Thyroid gland (tissue), 4 donors: ENCODE measurements at regions not wholly inside any gene's neighbourhood (a gene's known extent, or its start where the extent isn't known, plus 50 kb on each side); places are given as distances from the start of the nearest gene placed in this dataset.

ENCODE experiments used
- DNase-seq, 2 donors: peaks; one replicate each; pipeline ENCODE4 v3.0.0-alpha.2; 2019
- H3K27ac ChIP-seq, 3 donors: fragments of 200-600 bp; sonication (generic); 1 replicate in 2 of 3; 2 replicates in 1 of 3; pipeline ENCODE4 v1.5.1; 2016 to 2019; ENCODE audit warnings: mild to moderate bottlenecking in 1 of 3, moderate library complexity in 1 of 3
- H3K27me3 ChIP-seq: fragments of 200-600 bp; sonication (generic); one replicate; pipeline ENCODE4 v1.5.1; 2019
- H3K36me3 ChIP-seq, 2 donors: fragments of 200-600 bp; sonication (generic); one replicate each; pipeline ENCODE4 v1.5.1; 2016 to 2019
- H3K4me1 ChIP-seq, 2 donors: fragments of 200-600 bp; sonication (generic); one replicate each; pipeline ENCODE4 v1.5.1; 2017 to 2019
- H3K4me3 ChIP-seq, 3 donors: fragments of 200-600 bp; sonication (generic); replicated peaks in 1 of 3; 1 replicate in 2 of 3; 2 replicates in 1 of 3; pipeline ENCODE4 v1.5.1; 2016; ENCODE audit warnings: mild to moderate bottlenecking in 1 of 3
- H3K9me3 ChIP-seq: fragments of 200-600 bp; sonication (generic); one replicate; pipeline ENCODE4 v1.5.1; 2017
- CTCF ChIP-seq, 6 experiments: fragments of 200-600 bp in 3 of 6; fragments of 450-650 bp in 3 of 6; sonication (generic) in 3 of 6; IDR thresholded peaks; one replicate each; pipeline ENCODE4 v1.5.1; 2016 to 2019; ENCODE audit warnings: antibody characterized with exemption in 6 of 6, mild to moderate bottlenecking in 2 of 6, inconsistent platforms in 1 of 6, moderate library complexity in 1 of 6
- POLR2A ChIP-seq, 2 donors: fragments of 450-650 bp; IDR thresholded peaks; one replicate each; pipeline ENCODE4 v1.6.1; 2017; ENCODE audit warnings: antibody characterized with exemption in 2 of 2, mild to moderate bottlenecking in 2 of 2, moderate library complexity in 1 of 2
- WGBS, 2 donors: methylation state at CpG; one replicate each; pipeline ENCODE4 v1.1.5; 2017; 5-methylcytosine and 5-hydroxymethylcytosine counted together
- intact Hi-C: fragments of 100-400 bp; cut with DNase I; formaldehyde crosslinking; loops from one replicate; pipeline ENCODE4 v1.15.1; 2023

DNA sequence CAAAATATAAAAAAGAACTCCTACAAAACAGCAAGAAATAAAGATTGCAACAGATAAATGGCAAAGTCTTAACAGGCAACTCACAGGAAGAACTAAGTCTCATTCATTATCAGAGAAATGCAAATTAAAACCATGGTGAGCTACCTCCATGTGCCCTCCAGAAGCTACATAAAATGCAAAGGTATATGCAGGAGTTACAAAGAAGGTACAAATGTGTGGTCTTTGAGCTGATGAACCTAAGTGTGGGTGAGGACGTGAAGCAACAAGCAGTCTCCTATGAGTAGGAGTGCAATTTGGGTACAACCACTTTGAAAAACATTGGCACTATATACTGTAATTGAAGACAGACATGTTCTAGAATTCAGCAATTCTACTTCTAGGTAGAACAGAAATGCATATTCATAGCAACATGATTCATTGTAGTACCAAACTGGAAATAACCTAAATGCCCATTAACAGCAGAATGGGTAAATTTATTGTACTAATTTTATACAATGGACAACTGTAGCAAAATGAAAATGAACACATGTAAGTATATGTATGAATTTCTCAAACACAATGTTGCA is 61.6 kb upstream of the KCNMA1 start:
- Histone ChIP-seq H3K4me1 (no peaks in the 10 kb centered on the region), H3K27ac (no peak overlapping the region), H3K9me3 (no peaks in the 10 kb centered on the region), H3K27me3 (no peaks in the 10 kb centered on the region), H3K4me3 (no peak overlapping the region), H3K36me3 (no peaks in the 10 kb centered on the region)
- DNase-seq = no peak
- 68 to 86% methylated on average over 1 of the region's 1 CpG for whole genome bisulfite sequencing, 2 donors
- TF ChIP-seq CTCF (IDR thresholded peaks at IDR 0.05) = no peak
- intact Hi-C loops = no loop called here

GRCh38 chr10:77698267-77698931 is 60.8 kb upstream of the KCNMA1 start:
- intact Hi-C loops = no loop called here
- H3K4me3 ChIP-seq = no peak overlapping the region
- H3K9me3 ChIP-seq = no peaks in the 10 kb centered on the region
- H3K4me1 ChIP-seq = no peaks in the 10 kb centered on the region
- no peak overlapping the region for H3K27ac ChIP-seq
- H3K27me3 ChIP-seq = no peaks in the 10 kb centered on the region
- TF ChIP-seq POLR2A (IDR thresholded peaks at IDR 0.05) (no peak), CTCF (IDR thresholded peaks at IDR 0.05) (no peak)
- WGBS, 2 donors = 82 to 88% methylated on average over 5 of the region's 5 CpGs
- DNase-seq = no peak
- no peaks in the 10 kb centered on the region for H3K36me3 ChIP-seq

DNA sequence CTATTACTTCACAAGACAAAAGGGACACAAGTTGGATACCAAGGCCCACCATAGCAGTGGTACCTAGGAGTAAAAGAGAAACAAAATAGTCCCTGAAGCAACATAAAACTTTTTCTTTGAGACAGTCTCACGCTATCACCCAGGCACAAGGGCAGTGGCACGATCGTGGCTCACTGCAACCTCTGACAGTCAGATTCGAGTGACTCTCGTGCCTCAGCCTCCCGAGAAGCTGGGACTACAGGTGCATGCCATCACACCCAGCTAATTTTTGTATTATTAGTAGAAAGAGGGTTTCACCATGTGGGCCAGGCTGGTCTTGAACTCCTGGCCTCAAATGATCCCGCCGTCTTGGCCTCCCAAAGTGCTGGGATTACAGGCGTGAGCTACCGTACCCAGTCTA is 59.0 kb upstream of the KCNMA1 start:
- Histone ChIP-seq H3K4me1 (no peaks in the 10 kb centered on the region), H3K36me3 (no peaks in the 10 kb centered on the region), H3K27ac (no peak overlapping the region), H3K9me3 (no peaks in the 10 kb centered on the region), H3K4me3 (no peak overlapping the region), H3K27me3 (no peaks in the 10 kb centered on the region)
- TF ChIP-seq CTCF (IDR thresholded peaks at IDR 0.05) (no peak), POLR2A (IDR thresholded peaks at IDR 0.05) (no peak)
- DNase-seq = no peak
- intact Hi-C loops = no loop called here
- 88 to 100% methylated on average over 10 of the region's 10 CpGs for WGBS, 2 donors

DNA sequence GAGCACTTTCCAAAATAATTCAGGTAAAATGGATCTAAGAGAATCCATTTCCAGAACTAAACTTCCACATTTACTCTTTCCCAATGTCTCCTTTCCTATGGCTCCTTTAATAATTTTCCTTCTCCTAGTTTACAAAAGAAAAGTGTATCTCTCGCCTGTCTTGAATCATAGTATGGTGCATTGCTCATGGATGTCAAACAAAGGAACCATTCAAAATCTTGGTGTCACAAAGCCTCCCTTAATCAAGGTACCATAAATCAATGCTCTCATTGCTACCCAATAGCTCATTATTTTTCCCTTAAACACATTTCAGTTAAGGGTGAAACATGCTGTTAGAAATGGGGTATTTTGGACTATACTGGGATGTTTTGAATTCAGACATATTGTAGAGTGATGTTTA is 57.6 kb upstream of the KCNMA1 start:
- 85 to 96% methylated on average over 1 of the region's 1 CpG for WGBS, 2 donors
- DNase-seq = no peak
- Histone ChIP-seq H3K36me3 (no peaks in the 10 kb centered on the region), H3K27ac (no peak overlapping the region), H3K4me1 (no peaks in the 10 kb centered on the region), H3K4me3 (no peak overlapping the region), H3K9me3 (no peaks in the 10 kb centered on the region), H3K27me3 (no peaks in the 10 kb centered on the region)
- TF ChIP-seq CTCF (IDR thresholded peaks at IDR 0.05) (no peak), POLR2A (IDR thresholded peaks at IDR 0.05) (no peak)
- intact Hi-C loops = no loop called here

- H3K9me3 ChIP-seq = no peaks in the 10 kb centered on the region
- no peaks in the 10 kb centered on the region for H3K27me3 ChIP-seq
- no peaks in the 10 kb centered on the region for H3K4me1 ChIP-seq
- no peak overlapping the region for H3K4me3 ChIP-seq
- H3K27ac ChIP-seq = no peak overlapping the region
- no peaks in the 10 kb centered on the region for H3K36me3 ChIP-seq
- DNase-seq = no peak
- TF ChIP-seq CTCF (IDR thresholded peaks at IDR 0.05) = no peak
- no peak for TF ChIP-seq POLR2A (IDR thresholded peaks at IDR 0.05)
- intact Hi-C loops = no loop called here
- WGBS, 2 donors = 69 to 80% methylated on average over 2 to 3 of the region's 3 CpGs
Observed at GRCh38 chr10:77692782-77693181, 55.2 kb upstream of the KCNMA1 start.
